Small intestine (tissue), 7 donors: ENCODE measurements at regions not wholly inside any gene's neighbourhood (a gene's known extent, or its start where the extent isn't known, plus 50 kb on each side); places are given as distances from the start of the nearest gene placed in this dataset.

Source experiments
- DNase-seq, 2 donors: peaks; one replicate each; pipeline versions ENCODE4 v3.0.0 to v3.0.0-alpha.2; 2013
- FAIRE-seq: peaks from 2 replicates; lab custom pipeline; 2012; peaks lifted over from hg19 to GRCh38; lab: Jason Lieb, UNC
- H3K27ac ChIP-seq, 3 donors: one replicate each; pipeline ENCODE4 v1.5.1; 2013; ENCODE audit warnings: low read length in 2 of 3, mild to moderate bottlenecking in 2 of 3, control low read depth in 1 of 3, inconsistent platforms in 1 of 3, low read depth in 1 of 3, moderate library complexity in 1 of 3
- H3K27me3 ChIP-seq, 3 donors: one replicate each; pipeline ENCODE4 v1.6.1; 2013; ENCODE audit warnings: low read length in 3 of 3, inconsistent platforms in 1 of 3; ENCODE audit not compliant: control insufficient read depth in 3 of 3, insufficient read depth in 3 of 3
- H3K36me3 ChIP-seq, 3 donors: one replicate each; pipeline ENCODE4 v1.6.1; 2013; ENCODE audit warnings: low read length in 3 of 3, inconsistent platforms in 1 of 3, low read depth in 1 of 3, mild to moderate bottlenecking in 1 of 3, moderate library complexity in 1 of 3; ENCODE audit not compliant: control insufficient read depth in 3 of 3, insufficient read depth in 2 of 3
- H3K4me1 ChIP-seq, 3 donors: one replicate each; pipeline ENCODE4 v1.6.1; 2013; ENCODE audit warnings: low read length in 2 of 3, inconsistent platforms in 1 of 3, low read depth in 1 of 3, mild to moderate bottlenecking in 1 of 3, moderate library complexity in 1 of 3; ENCODE audit not compliant: control insufficient read depth in 3 of 3, insufficient read depth in 2 of 3
- H3K4me3 ChIP-seq, 3 donors: one replicate each; pipeline ENCODE4 v1.5.1; 2013; ENCODE audit warnings: low read length in 3 of 3, control low read depth in 1 of 3, inconsistent platforms in 1 of 3, low read depth in 1 of 3, mild to moderate bottlenecking in 1 of 3, moderate library complexity in 1 of 3
- H3K9me3 ChIP-seq, 2 donors: one replicate each; pipeline ENCODE4 v1.6.1; 2013; ENCODE audit warnings: low read depth in 1 of 2, low read length in 1 of 2; ENCODE audit not compliant: control insufficient read depth in 2 of 2, insufficient read depth in 1 of 2
- WGBS, 3 donors: extraction: QIAGEN DNeasy Blood & Tissue Kit; methylation state at CpG; one replicate each; pipeline ENCODE4 v1.1.7; 2013; 5-methylcytosine and 5-hydroxymethylcytosine counted together
- donor health status: healthy with polysubstance abuse.
- donor health status: control.
- donor health status: control.
- donor health status: Bipolar disorder and iron deficiency.
- donor health status: healthy.

GRCh38 chr20:48267860-48268633, 482.8 kb upstream of the SULF2 start:
- no peak for FAIRE-seq
- no peak overlapping the region for H3K27ac ChIP-seq
- no peaks in the 10 kb centered on the region for H3K9me3 ChIP-seq
- WGBS, 3 donors = 87 to 94% (median 93%) methylated on average over 19 of the region's 19 CpGs
- H3K4me1 ChIP-seq = no peaks in the 10 kb centered on the region
- no peak for DNase-seq
- no peaks in the 10 kb centered on the region for H3K27me3 ChIP-seq
- H3K4me3 ChIP-seq = no peak overlapping the region
- H3K36me3 ChIP-seq = no peaks in the 10 kb centered on the region

- no peak for DNase-seq
- Histone ChIP-seq H3K36me3 (no peaks in the 10 kb centered on the region), H3K27me3 (no peaks in the 10 kb centered on the region), H3K9me3 (no peaks in the 10 kb centered on the region), H3K27ac (no peak overlapping the region), H3K4me3 (no peak overlapping the region), H3K4me1 (no peaks in the 10 kb centered on the region)
- no peak for FAIRE-seq
- WGBS, 3 donors = 77 to 80% (median 79%) methylated on average over 6 of the region's 6 CpGs
These were observed 481.3 kb upstream of the SULF2 start for GRCh38 chr20:48266571-48266970.

GRCh38 chr20:48265791-48266190, 480.5 kb upstream of the SULF2 start:
- FAIRE-seq = no peak
- no peaks in the 10 kb centered on the region for H3K36me3 ChIP-seq
- no peaks in the 10 kb centered on the region for H3K4me1 ChIP-seq
- H3K27me3 ChIP-seq = no peaks in the 10 kb centered on the region
- no peak for DNase-seq
- no peaks in the 10 kb centered on the region for H3K9me3 ChIP-seq
- H3K27ac ChIP-seq = no peak overlapping the region
- 80 to 86% (median 81%) methylated on average over 7 of the region's 7 CpGs for WGBS, 3 donors
- no peak overlapping the region for H3K4me3 ChIP-seq

- FAIRE-seq (no peak), DNase-seq (no peak)
- no peak overlapping the region for H3K27ac ChIP-seq
- H3K4me1 ChIP-seq = no peaks in the 10 kb centered on the region
- H3K36me3 ChIP-seq = no peaks in the 10 kb centered on the region
- no peak overlapping the region for H3K4me3 ChIP-seq
- no peaks in the 10 kb centered on the region for H3K27me3 ChIP-seq
- no peaks in the 10 kb centered on the region for H3K9me3 ChIP-seq
These were observed 477.7 kb upstream of the SULF2 start for GRCh38 chr20:48262955-48263354.

GRCh38 chr20:48262466-48262865, 477.2 kb upstream of the SULF2 start:
- Histone ChIP-seq H3K4me1 (no peaks in the 10 kb centered on the region), H3K4me3 (no peak overlapping the region), H3K9me3 (no peaks in the 10 kb centered on the region), H3K27ac (no peak overlapping the region), H3K36me3 (no peaks in the 10 kb centered on the region), H3K27me3 (no peaks in the 10 kb centered on the region)
- DNase-seq = no peak
- WGBS, 3 donors = 70 to 79% (median 72%) methylated on average over 7 of the region's 7 CpGs
- no peak for FAIRE-seq

GRCh38 chr20:48261398-48261910, 476.2 kb upstream of the SULF2 start:
- Histone ChIP-seq H3K9me3 (no peaks in the 10 kb centered on the region), H3K4me3 (no peak overlapping the region), H3K27me3 (no peaks in the 10 kb centered on the region), H3K4me1 (no peaks in the 10 kb centered on the region), H3K36me3 (no peaks in the 10 kb centered on the region), H3K27ac (no peak overlapping the region)
- WGBS, 3 donors = 82 to 89% (median 88%) methylated on average over 6 of the region's 6 CpGs
- FAIRE-seq = no peak
- no peak for DNase-seq

GRCh38 chr20:48260129-48260756, 475.0 kb upstream of the SULF2 start:
- 53 to 67% (median 61%) methylated on average over 15 of the region's 15 CpGs for WGBS, 3 donors

GRCh38 chr20:48259456-48259855, 474.2 kb upstream of the SULF2 start:
- DNase-seq = no peak
- H3K9me3 ChIP-seq = no peaks in the 10 kb centered on the region
- FAIRE-seq = no peak
- 60 to 78% (median 73%) methylated on average over 6 of the region's 6 CpGs for WGBS, 3 donors
- no peaks in the 10 kb centered on the region for H3K27me3 ChIP-seq
- no peak overlapping the region for H3K4me3 ChIP-seq
- no peaks in the 10 kb centered on the region for H3K4me1 ChIP-seq
- H3K27ac ChIP-seq = no peak overlapping the region
- no peaks in the 10 kb centered on the region for H3K36me3 ChIP-seq

More at GRCh38 chr20:48260129-48260756, 475.0 kb upstream of the SULF2 start:
- DNase-seq (peak in 1 of 2 donors; percentile 22), FAIRE-seq (no peak)
- Histone ChIP-seq H3K27ac (no peak overlapping the region), H3K27me3 (no peaks in the 10 kb centered on the region), H3K36me3 (no peaks in the 10 kb centered on the region), H3K4me3 (no peak overlapping the region), H3K9me3 (no peaks in the 10 kb centered on the region), H3K4me1 (no peaks in the 10 kb centered on the region)
